NCI-H2196 (cell line): ENCODE measurements at regions not wholly inside any gene's neighbourhood (a gene's known extent, or its start where the extent isn't known, plus 50 kb on each side); places are given as distances from the start of the nearest gene placed in this dataset.

Experiments
- DNase-seq: peaks from one replicate; lab custom pipeline; 2025; ENCODE audit not compliant: unreplicated experiment; lab: John Stamatoyannopoulos, UW

DNA sequence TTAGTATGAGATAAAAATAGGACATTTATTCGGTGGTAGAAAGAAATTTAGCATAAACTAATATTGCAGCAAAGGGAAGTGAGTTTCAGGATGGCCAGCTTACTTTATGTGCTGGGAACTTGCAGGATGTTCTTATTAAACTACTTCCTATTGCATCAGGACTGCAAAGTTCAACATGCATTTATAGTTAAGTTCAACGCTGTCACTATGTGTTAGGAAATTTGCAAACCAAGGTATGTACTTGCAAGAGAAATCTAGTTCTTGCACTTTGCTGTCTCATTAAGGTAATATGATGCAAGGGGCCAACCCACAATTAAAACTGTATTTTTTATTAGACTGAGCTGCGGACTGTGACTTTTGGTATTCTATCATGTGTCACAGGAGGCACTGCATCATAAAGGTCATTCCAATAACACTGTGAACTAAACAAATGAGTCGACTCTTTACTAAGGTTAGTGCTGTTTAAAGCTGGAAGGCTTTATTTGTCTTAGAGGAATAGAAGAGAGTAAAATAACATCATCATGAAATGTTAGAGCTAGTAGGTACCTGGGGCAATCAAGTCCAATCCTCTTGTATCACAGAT lies 1525.7 kb upstream of the TENM3 start:
- no peak for DNase-seq

DNA sequence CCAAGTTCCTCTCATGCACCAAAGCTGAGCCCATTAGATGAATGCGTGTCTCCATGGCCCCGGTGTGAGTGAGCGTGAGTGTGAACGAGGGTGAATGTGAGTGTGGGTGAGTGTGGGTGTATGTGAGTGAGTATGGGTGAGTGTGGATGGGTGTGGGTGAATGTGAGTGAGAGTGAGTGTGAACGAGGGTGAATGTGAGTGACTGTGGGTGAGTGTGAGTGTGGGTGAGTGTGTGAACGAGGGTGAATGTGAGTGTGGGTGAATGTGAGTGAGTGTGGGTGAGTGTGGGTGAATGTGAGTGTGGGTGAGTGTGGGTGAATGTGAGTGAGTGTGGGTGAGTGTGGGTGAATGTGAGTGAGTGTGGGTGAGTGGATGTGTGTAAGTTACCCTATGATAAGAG lies 1521.8 kb upstream of the TENM3 start:
- no peak for DNase-seq

DNA sequence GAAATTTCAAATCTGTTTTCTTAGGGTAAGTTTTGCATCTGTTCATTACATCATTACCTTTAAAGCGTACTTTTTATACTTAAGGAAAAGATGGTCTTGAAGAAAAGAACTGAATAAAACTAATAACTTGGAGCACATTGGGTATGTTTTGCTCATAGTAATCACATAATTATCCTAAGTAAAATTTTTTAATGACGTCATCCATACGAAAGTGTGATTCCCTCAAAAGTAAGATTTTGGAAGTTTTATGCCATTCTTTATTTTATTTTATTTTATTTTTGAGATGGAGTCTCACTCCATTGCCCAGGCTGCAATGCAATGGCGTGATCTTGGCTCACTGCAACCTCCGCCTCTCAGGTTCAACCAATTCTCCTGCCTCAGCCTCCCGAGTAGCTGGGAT lies 1516.6 kb upstream of the TENM3 start:
- no peak for DNase-seq

DNA sequence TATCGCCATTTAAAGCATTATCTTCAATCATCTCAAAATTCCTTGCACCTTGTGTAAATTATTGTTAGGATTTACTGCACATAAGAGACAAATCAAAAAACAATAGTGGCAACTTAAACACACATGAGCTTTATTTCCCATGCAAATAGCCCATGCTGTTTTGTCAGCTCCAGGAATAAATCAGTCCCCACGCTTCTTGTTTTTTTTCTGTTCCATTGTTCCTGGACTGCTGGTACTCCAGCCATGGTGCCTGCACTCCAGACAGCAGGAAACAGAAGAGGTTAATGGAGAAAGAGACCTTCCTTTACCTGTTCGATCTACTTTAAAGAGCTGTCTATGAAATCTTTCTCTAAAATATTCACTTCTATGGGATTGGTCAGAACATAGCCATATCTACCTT lies 1515.7 kb upstream of the TENM3 start:
- no peak for DNase-seq

DNA sequence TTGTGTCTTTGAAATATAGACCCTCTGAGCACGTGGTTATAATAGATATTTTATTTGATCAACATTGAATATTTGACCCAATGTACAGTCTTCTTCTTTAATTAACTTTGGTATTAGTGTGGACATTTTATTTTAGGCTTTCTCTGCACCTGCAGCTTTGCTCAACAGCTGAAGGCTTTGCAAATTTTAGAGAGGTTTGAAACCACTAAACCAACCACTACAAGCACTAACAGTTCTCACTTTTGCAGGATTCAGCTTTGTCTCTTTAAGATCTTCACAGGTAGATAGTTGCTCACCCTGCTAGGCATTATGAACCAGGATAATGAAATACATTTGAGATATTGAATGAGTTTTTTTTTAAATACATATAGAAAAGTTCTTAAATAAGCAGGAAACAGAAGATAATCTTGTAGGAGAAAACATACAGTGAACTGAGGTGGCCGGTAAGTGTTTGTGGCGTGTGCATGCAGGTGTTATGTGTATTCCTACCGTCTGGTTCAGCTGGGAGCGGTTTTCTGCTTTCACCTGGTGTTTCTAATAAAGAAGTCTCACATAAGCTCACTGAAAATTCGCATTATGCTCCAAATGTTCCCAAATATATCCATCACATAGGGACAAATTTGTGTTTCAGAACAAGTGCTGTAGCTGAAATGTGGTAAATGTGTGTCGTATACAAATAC lies 1508.3 kb upstream of the TENM3 start:
- DNase-seq, result no peak

DNA sequence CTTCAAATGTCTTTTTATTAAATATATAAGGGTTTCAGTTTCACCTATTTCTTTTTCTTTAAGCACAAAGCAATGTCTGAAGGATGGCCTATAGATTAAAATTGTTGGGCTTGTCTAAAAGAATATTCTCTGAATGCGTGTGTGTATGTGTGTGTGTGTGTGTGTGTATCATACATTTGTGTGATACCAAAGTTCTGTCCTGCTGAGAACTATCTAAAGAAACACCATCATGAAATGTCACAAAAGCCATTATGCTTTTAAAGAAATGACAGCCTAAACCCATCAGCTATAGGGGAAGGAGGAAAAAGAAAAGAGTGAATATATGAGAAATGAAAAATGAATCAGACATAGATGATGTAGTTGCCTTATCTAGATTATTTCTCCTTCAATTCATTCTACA lies 1501.5 kb upstream of the TENM3 start:
- no peak for DNase-seq

DNA sequence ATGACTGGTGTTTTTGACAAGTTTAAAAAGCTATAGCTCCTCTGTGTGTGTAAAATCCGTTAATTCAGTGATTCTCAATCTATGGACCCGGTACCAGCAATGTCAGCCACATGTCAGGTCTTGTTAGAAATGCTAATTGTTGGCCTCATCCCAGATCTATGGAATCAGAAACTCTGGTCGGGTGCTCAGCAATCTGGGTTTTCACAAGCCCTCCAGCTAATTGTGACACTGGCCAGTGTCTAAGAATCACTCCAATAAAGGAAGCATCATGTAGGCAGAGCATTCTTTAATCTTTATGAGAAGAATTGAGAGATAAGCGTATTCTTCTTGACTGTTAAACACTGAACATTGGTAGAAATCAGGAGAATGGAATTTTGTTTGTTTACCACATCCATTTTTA lies 1498.2 kb upstream of the TENM3 start:
- DNase-seq, result no peak

DNA sequence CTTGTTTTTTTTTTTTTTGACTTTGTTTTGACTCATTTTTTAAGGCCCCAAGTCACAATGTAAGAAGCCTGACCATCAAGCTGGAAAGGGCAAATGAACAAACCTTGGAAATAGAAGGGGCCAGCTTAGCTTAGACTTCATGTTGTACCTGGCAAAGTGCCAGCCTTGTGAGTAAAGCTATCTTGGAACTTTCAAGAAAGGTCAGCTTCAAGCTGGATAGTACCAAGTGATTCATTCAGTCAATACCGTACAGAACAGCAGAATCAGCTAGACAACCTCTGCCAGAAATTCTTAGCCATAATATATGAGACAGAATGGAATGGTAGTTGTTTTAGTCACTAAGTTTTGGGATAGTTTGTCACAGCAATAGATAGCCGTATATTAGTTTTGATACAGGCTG lies 1492.2 kb upstream of the TENM3 start:
- DNase-seq, result no peak

DNA sequence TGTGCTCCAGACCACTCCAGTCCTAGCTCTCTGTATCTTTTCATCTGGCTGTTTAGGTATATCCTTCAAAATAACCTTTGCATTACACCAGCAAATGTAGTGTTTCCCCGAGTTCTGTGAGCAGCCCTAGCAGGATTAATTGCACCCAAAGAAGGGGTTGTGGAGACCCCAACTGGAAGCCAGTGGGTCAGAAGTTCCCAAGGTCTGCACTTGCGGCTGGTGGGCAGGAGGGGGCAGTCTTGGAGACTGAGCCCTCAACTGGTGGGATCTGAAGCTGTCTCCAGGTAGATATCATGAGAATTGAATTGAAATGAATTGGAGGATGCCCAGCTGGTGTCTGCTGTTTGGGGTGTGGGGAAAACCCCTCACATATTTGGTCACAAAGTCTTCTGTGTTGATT lies 1485.3 kb upstream of the TENM3 start:
- no peak for DNase-seq

DNA sequence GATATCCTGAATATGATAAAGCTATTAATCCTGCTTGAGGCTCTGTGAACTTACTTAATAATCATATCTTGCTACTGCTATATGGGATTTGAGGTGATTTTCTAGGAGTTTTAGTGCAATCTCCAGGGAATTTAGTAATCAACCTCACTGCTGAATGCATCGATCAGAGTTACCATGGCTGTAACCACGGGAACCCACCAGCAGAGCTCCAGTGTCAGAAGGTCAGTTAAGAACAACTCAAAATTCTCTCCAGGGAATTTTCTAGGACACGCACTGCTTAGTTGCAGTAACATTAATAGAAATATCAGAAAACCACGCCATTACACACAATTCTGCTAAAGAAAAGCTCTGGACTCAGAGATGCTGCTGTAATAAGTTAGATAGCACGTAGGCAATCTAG lies 1477.2 kb upstream of the TENM3 start:
- no peak for DNase-seq

DNA sequence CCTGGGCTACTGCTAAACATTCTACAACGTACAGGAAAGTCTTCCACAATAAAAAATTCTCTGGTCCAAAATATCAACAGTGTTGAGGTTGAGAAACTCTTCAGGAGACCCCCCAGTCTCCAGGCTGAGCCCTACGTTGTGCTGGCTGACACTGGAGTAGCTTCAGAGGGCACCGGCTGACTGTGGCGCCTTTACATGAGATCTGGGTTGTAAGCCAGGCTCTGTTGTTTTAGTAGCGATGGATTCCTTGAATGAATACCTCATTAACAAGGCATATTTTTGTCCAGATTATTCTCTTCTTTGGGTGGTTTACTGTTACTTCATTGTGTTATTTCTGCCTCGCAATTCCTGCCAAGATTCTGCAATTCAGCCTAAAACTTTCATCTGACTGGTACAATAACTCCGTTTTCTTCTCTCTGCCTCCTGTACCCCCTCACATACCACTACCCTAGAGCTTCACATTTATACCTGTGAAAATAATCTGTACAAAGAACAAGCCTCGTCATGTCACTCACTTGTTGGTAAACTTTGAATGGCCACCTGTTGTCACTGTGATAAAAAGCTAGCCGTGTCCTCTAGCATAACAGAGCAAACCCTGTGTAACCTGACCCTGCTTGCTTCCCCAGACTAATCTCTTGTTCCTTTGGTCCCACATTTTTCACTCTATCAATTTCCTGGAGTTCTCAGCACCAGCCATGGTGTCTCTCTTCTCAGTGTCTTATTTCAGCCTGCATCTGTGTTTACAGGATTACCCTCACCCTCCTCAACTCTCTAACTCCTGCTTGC lies 1476.1 kb upstream of the TENM3 start:
- no peak for DNase-seq

DNA sequence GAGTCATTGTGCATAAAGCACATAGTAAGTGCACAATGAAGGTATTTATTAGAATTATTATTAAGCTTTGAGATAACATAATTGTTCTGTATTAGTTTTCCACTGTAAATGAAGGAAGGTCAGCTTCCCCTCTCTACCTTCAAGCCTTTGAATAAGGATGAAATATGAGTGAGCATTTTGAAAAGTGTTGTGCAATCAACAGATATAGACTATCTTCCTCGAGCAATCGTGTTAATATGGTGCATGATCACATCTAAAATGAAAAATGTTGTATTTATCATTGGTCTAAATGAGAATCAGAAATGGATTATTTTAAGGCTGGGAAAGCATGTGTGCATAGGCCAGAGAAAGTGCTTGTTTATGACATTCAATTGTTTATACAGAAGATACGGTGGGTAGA lies 1474.6 kb upstream of the TENM3 start:
- no peak for DNase-seq

DNA sequence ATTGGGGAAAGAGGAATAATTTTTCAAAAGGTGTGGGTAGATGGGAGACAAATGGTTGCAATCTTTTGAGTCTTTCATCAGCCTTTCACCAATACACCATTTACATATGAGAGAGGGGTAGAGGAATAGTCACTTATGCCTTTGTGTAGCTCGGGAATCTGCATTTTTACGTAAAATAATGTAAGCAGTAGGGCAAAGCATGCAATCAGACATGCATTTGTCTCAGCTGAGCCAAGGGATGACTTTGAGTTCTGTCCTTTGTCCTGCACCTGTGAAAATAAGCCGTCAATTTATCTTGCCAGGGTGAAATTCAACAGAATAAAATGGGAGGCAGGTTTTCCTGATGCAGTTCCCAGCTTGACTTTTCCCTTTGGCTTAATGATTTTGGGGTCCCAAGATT lies 1473.4 kb upstream of the TENM3 start:
- no peak for DNase-seq

DNA sequence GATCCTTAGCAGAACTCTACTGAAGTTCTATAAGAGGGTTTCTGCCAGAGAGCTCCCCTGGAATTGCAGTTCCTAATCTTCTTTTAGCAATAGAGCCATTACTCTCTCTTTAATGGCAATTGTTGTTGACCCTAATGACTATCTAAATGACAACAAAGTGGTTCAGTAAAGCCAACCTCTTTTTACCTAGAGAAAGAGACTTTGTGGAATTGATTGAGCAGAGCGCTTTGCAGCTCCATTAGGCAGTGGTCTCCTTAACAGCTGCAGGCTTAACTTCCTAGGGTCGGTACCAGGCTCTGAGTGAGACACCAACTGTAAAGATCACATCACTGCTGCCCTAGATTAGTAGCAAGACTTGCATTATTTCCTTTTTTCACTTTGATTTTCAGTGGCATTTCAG lies 1472.9 kb upstream of the TENM3 start:
- no peak for DNase-seq

DNA sequence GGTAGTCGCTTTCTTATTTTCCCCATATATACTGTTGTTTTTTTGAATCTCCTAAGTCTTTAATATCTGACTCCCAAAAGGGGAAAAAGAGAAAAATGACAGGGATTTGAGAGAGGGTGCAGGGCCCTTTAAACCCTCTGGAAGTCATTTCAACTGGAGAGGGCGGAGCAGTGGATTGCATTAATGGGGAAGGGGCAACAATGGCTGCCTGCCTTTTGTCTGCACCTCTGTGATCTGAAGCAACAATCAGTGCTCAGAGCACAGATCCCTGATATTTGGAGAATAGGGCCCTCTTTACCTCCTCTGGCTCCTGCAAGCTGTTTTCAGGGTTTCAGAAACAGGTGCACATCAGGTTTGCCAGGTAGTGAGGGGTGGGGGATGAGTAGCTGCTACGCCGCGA lies 1458.3 kb upstream of the TENM3 start:
- no peak for DNase-seq

DNA sequence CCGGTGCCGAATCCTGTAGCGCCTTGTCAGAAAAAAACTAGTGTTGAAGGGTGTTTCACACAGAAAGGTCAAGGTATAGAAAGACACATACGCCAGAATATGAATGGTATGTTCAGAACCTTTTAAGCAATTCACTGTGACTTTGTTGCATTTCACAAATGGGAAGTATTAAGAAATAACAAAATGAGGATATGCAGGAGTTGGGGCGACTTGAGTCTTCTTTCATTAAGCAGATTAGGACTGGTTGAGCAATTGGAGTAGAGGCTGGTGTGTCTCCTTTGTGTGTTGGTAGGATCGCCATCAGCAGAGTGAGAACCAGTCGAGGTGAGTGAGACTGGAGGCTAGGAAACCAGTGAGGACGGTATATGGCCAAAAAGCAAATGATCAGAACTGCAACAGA lies 1454.5 kb upstream of the TENM3 start:
- DNase-seq, result no peak

DNA sequence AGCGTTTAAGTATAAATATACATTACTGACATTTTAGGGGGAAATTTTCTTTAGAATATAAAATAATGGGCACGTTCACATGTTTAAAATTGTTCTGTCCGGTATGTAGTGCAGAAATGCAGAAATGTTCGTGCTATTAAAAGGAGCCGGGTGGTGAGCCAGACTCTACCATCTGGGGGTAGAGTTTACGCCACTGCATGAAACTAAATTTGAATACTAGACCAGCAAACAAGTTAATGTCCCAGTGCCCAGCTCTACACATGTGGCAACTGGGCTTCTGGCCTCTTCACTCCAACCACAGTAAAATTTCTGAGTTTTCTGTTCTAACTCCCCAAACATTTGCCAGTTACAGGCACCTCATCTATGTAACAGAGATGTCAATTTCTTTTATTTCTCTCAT lies 1453.3 kb upstream of the TENM3 start:
- DNase-seq, result no peak

DNA sequence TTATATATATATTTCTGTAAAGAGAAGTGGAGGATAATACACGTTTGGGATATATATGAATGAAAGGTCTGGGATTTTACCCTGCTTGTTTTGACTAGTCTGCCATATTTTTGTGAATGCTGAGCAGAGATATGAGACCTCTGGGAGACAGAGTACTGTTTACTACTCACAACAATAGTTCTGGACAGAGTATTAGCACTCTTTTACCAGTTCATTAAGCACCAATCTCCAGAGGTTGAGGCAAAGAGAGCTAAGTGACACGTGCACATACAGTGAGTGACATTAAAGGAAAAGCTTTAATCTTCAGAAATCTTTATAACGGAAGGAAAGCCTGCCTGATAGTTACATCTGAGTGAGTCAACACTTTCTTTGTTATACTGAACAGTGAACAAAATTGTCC lies 1452.7 kb upstream of the TENM3 start:
- no peak for DNase-seq

DNA sequence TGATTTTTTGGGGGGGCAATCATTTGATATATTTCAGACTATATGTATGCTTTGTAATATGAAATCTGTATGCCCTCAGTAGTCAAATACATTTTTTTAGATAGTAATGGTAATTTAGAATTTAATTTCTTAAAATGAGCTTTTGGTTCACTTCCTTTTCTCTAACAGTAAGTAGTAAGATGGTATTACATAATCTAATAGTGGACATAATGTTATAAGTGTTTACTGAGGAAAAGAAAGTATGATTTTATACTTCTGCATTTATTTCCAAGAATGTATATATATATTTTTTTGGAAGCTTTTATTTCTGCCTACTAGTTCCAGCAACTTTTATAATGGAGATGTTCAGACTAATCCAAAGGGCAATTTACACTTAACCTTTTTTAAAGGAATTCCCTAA lies 1450.7 kb upstream of the TENM3 start:
- DNase-seq, result no peak

DNA sequence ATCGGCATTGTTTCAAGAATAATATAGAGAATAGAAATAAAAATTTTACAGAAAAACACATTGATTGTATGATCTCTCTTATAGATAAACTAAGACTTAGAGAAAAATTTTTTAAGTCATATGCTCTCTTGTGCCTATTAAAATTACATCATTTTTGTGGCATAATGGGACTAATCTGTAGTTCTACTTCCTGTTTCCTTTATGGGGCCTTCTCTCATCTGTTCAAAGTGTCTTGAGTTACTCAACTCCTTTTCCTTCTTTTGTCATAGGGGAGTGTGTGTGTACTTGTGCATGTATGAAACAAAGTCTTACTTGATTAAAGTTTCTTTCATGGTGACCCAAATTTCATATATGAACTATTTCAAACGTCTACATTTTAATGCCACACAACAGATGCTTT lies 1448.9 kb upstream of the TENM3 start:
- DNase-seq, result no peak

DNA sequence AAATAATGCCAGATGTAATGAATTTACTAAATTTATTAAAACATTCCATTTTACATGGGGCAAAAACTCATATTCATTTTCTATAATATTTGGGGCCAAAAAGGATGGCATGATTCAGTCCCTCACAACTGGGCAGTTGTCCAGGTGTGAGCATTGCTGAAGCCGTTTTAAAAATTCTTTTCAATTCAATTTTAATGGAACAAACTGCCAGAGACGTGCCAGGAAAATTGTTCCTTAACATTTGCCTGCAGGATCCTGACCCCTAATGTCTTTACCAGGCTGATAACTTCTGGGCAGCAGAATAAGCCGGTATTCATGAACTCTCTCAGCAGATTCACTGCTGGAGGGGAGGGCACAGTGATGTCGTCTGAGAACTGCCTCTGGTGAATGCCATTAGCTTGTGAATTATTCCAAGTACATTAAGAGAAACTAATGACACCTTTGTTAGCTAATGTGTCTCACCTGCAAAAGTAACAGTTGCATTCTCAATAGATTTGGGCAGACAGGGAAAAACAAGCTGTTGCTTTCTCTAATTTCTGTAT lies 1445.1 kb upstream of the TENM3 start:
- DNase-seq, result no peak

DNA sequence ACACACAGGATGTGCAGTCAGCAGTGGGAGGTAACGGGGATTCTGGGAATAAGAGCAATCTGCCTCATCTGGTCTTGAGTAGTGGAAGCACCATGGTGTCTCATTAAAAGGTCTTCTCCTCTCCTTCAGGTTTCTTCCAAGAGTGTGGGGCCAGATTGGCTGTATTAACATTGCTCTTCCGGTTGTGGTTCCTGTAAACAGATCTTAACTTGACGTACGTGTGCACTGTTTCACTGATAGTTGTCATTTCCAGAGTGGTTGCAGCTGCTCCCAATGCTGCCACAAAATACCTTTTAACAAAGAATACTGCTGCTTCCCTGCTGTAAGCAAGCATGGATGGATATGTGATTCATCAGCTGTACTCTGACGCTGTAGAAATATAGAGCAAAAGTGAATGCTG lies 1443.4 kb upstream of the TENM3 start:
- no peak for DNase-seq
